ENCODE measurements at regions not wholly inside any gene's neighbourhood (a gene's known extent, or its start where the extent isn't known, plus 50 kb on each side); places are given as distances from the start of the nearest gene placed in this dataset.

DNA sequence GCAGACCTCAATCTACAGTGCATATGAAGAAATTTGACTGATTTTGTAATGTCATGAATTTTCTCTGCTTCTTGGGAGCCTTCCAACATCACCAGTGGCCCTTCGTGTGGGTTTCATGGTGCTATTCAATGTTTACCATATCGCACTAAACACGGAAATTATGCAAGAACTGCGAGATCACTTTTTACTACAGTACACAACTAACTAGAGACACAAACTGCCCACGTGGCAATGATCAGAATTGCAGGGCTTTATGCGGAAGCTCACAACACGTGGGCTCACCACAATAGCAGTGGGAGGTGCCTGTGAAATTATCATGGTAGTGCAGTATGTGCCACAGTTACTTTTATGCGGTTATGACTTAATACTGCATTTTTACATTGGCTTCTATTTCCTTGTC, 449.7 kb upstream of the KLF6 start:
- TF ChIP-seq EZH2 (IDR thresholded peaks at IDR 0.05; ENCODE audit: low read length, unreplicated experiment) (no peak), CTCF (conservative IDR thresholded peaks at IDR 0.05; ENCODE audit: low read depth, low read length) (no peak), EZH2phosphoT487 (IDR thresholded peaks at IDR 0.05; ENCODE audit: borderline replicate concordance, low read length) (no peak)

All from PC-3 (cell line).